ENCODE measurements at regions not wholly inside any gene's neighbourhood (a gene's known extent, or its start where the extent isn't known, plus 50 kb on each side); places are given as distances from the start of the nearest gene placed in this dataset.

DNA sequence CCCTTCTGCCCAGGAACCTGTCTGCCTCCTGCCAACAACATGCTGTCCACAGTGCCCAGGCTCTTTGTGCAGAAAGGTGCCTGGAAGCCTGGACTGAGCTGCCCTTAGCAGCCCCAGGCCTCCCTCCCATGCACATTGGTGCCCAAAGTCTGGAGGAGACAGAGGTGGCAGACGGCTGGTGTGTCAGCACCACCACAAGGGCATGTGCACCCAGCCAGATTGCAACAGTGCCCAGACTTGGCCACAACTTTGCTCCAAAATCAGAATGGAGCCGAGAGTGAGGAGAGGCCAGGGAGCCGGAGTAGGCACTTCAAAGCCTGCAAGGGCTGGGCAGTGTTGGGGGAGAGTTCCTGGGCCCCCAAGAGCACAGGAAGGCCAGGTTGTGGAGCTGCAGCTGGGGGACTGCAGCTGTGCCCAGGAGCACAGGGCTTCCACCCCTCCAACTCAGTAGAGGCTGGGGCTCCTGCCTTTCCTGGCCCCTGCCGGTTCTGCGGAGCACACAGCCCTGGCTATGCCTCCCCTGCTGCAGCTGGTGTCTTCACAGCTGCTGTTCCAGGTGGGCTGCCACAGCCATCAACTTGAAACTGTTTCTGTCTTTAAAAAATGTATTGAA is 1255.8 kb downstream of the SLITRK5 start:
- no peak for TF ChIP-seq CTCF (IDR thresholded peaks at IDR 0.05; ENCODE audit: low read depth, low read length)
- no peak for DNase-seq (ENCODE audit: low read depth, low spot score)
- in situ Hi-C loops (cut with HindIII; ENCODE audit: low sequenced_read_pairs), result no loop called here

GRCh38 chr13:88932950-88933349 is 1261.8 kb downstream of the SLITRK5 start:
- no peak for TF ChIP-seq CTCF (IDR thresholded peaks at IDR 0.05; ENCODE audit: low read depth, low read length)
- no peak overlapping the region for H3K4me3 ChIP-seq (ENCODE audit: low read depth, low read length)
- in situ Hi-C loops (cut with HindIII; ENCODE audit: low sequenced_read_pairs), result no loop called here
- no peak for DNase-seq (ENCODE audit: low read depth, low spot score)

More for the DNA sequence above, 1255.8 kb downstream of the SLITRK5 start:
- no peak overlapping the region for H3K4me3 ChIP-seq (ENCODE audit: low read depth, low read length)

GRCh38 chr13:88937384-88937783 is 1266.2 kb downstream of the SLITRK5 start:
- no peak overlapping the region for H3K4me3 ChIP-seq (ENCODE audit: low read depth, low read length)
- in situ Hi-C loops (cut with HindIII; ENCODE audit: low sequenced_read_pairs), result no loop called here
- no peak for TF ChIP-seq CTCF (IDR thresholded peaks at IDR 0.05; ENCODE audit: low read depth, low read length)
- DNase-seq (ENCODE audit: low read depth, low spot score), result no peak

DNA sequence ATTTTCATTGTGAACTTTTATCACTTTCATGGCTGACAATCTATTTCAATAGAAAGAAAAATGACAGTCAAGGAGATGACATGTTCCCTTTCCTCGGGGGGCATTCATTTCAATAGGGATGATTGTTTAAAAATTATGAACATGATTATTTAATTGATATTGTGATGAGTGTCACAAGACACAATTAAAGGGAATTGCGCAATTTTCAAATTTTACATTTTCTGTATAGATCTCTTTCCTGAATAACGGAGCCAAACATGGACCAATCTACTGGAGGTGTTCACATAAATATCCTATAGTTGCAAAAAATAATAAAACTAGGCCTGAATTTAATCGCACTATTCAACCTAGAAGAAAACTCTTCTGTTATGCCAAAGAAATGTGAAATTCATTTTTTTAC is 1274.6 kb downstream of the SLITRK5 start:
- in situ Hi-C loops (cut with HindIII; ENCODE audit: low sequenced_read_pairs), result no loop called here
- H3K4me3 ChIP-seq (ENCODE audit: low read depth, low read length), result no peak overlapping the region
- TF ChIP-seq CTCF (IDR thresholded peaks at IDR 0.05; ENCODE audit: low read depth, low read length), result no peak
- DNase-seq (ENCODE audit: low read depth, low spot score), result no peak

DNA sequence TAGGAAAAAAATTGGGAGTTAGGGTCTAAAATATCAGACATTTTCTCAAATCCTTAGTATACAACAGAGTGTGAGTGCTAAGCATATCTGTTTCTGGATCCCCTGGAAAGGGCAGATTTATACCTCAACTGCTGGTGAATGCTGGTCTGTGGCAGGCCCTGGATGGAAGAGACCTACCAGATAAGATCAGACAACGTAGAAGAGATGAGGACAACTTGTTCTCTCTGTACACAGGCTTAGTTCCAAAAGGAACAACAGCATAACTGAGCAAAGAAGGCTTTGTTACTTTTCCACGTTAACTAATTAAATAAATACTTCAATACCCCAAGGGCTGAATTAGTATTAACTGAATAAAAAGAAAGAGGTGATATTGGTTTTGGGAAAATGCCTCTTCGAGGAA is 1277.3 kb downstream of the SLITRK5 start:
- TF ChIP-seq CTCF (IDR thresholded peaks at IDR 0.05; ENCODE audit: low read depth, low read length), result no peak
- H3K4me3 ChIP-seq (ENCODE audit: low read depth, low read length), result no peak overlapping the region
- DNase-seq (ENCODE audit: low read depth, low spot score), result no peak
- in situ Hi-C loops (cut with HindIII; ENCODE audit: low sequenced_read_pairs), result no loop called here

DNA sequence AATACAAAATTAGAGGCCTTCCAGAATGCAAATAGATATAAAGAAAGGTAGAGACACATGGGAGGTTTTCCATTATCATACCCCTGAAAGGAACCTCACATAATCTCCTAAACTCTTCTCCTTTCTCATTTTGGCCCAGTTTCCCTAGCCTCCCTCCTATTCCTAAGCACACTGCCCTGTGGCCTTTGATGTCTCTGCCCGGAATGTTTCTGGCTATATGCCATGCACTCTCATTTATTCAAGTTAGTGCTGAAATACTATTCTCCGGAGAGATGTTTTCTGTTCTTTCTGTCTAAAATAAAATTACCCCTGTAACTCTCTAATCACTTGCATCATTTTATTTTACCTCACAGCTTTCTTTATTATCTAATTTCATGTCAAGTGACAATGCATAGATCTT is 1287.7 kb downstream of the SLITRK5 start:
- DNase-seq (ENCODE audit: low read depth, low spot score), result peak; percentile 26
- no peak for TF ChIP-seq CTCF (IDR thresholded peaks at IDR 0.05; ENCODE audit: low read depth, low read length)
- in situ Hi-C loops (cut with HindIII; ENCODE audit: low sequenced_read_pairs), result no loop called here

DNA sequence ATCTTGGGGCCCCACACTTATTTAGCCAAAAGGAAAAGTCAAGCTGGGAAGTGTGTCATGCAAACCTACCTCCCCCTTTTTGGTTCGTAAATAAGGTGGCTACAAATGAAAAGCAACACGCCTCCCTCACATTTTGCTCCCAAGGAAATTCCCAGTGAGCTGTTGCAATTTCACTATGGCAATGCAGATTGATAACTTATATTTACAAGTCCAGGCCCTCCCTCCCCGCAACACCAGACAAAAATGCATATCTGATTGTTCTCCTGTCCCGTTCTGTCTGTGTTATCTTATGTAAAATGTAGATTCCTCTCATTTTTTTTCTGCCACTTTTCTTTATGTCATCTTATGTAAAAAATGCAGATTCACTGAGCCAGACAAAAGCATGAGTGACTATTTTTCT is 1305.3 kb downstream of the SLITRK5 start:
- no peak for TF ChIP-seq CTCF (IDR thresholded peaks at IDR 0.05; ENCODE audit: low read depth, low read length)
- DNase-seq (ENCODE audit: low read depth, low spot score), result no peak
- H3K4me3 ChIP-seq (ENCODE audit: low read depth, low read length), result no peak overlapping the region
- in situ Hi-C loops (cut with HindIII; ENCODE audit: low sequenced_read_pairs), result no loop called here

More for the DNA sequence above, 1287.7 kb downstream of the SLITRK5 start:
- no peak overlapping the region for H3K4me3 ChIP-seq (ENCODE audit: low read depth, low read length)

Data from astrocyte of the spinal cord (primary cell).